Thymus (tissue), 11 donors: ENCODE measurements at regions not wholly inside any gene's neighbourhood (a gene's known extent, or its start where the extent isn't known, plus 50 kb on each side); places are given as distances from the start of the nearest gene placed in this dataset.
A peak's percentile ranks its signal among the peaks of the same experiment; 100 is the strongest.

ENCODE experiments used
- DNase-seq, 9 donors: peaks; one replicate each; pipeline ENCODE4 v3.0.0-alpha.2; 2013; ENCODE audit warnings: low spot score in 9 of 9, low read depth in 6 of 9, missing footprints in 1 of 9
- H3K27ac ChIP-seq, 2 donors: one replicate each; pipeline ENCODE4 v1.5.1; 2013; ENCODE audit warnings: control low read depth in 1 of 2, low read depth in 1 of 2, low read length in 1 of 2, mild to moderate bottlenecking in 1 of 2, moderate library complexity in 1 of 2
- H3K27me3 ChIP-seq, 2 donors: one replicate each; pipeline ENCODE4 v1.5.1; 2013; ENCODE audit warnings: low read length in 1 of 2; ENCODE audit not compliant: control insufficient read depth in 2 of 2, insufficient read depth in 1 of 2
- H3K36me3 ChIP-seq, 2 donors: one replicate each; pipeline ENCODE4 v1.5.1; 2013; ENCODE audit warnings: low read length in 1 of 2, mild to moderate bottlenecking in 1 of 2, moderate library complexity in 1 of 2; ENCODE audit not compliant: control insufficient read depth in 2 of 2, insufficient read depth in 2 of 2
- H3K4me1 ChIP-seq, 2 donors: one replicate each; pipeline ENCODE4 v1.5.1; 2013; ENCODE audit warnings: low read length in 2 of 2; ENCODE audit not compliant: control insufficient read depth in 2 of 2, insufficient read depth in 2 of 2
- H3K4me3 ChIP-seq, 2 donors: one replicate each; pipeline ENCODE4 v1.5.1; 2013; ENCODE audit warnings: low read length in 2 of 2, control low read depth in 1 of 2, mild to moderate bottlenecking in 1 of 2
- H3K9me3 ChIP-seq, 2 donors: one replicate each; pipeline ENCODE4 v1.5.1; 2013; ENCODE audit warnings: low read length in 1 of 2, mild to moderate bottlenecking in 1 of 2; ENCODE audit not compliant: control insufficient read depth in 2 of 2, insufficient read depth in 1 of 2
- WGBS: extraction: QIAGEN DNeasy Blood & Tissue Kit; methylation state at CpG from one replicate; pipeline ENCODE4 v1.1.7; 2013; 5-methylcytosine and 5-hydroxymethylcytosine counted together
- donor health status: healthy.

DNA sequence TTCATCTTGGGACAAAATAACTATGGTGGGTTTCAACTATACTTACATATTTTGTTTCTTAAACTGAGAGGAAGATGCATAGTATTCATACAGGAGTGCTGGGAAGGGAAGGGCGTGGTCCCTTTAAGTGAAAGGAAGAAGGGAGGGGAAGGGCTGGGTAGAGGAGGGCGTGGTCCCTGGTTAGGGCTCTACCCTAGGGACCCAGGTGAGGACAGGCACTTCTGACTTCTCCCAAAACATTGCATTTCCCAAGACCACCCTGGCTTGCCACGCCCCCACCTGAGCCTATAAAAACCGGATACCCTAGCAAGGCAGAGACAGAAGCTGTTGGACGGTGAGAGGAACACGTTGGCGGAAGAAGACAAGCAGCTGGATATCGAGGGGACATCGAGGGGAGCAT, 157.6 kb upstream of the PLXNA4 start:
- 95% methylated on average over 9 of the region's 9 CpGs for WGBS
- H3K27ac ChIP-seq = no peak overlapping the region
- no peaks in the 10 kb centered on the region for H3K9me3 ChIP-seq
- H3K36me3 ChIP-seq = no peaks in the 10 kb centered on the region
- DNase-seq = no peak
- H3K27me3 ChIP-seq = no peaks in the 10 kb centered on the region
- no peaks in the 10 kb centered on the region for H3K4me1 ChIP-seq
- no peak overlapping the region for H3K4me3 ChIP-seq

- Histone ChIP-seq H3K27ac (no peak overlapping the region), H3K36me3 (no peaks in the 10 kb centered on the region), H3K4me3 (no peak overlapping the region), H3K27me3 (no peaks in the 10 kb centered on the region), H3K9me3 (no peaks in the 10 kb centered on the region), H3K4me1 (no peaks in the 10 kb centered on the region)
- no peak for DNase-seq
- 83% methylated on average over 8 of the region's 8 CpGs for WGBS
These were observed 156.1 kb upstream of the PLXNA4 start for GRCh38 chr7:132732321-132732865.

DNA sequence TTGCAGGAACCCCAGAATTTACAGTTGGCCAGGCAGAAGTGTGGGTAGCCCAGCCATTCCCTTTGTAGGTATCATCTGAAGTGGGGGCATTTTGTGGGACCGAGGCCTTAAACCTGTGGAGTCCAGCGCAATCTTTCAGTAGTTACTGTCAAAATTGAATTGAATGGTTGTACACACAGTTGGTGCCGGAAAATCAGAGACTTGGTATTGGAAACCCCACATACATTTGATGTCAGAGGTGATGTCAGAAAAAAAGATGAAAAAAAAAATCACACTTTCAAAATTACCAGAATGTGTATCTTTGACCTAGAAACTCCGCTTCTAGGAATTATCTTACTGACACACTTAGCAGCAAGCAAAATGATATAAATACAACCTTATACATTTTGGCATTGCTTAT, 153.8 kb upstream of the PLXNA4 start:
- Histone ChIP-seq H3K27me3 (no peaks in the 10 kb centered on the region), H3K36me3 (no peaks in the 10 kb centered on the region), H3K4me3 (no peak overlapping the region), H3K9me3 (no peaks in the 10 kb centered on the region), H3K27ac (no peak overlapping the region), H3K4me1 (no peaks in the 10 kb centered on the region)
- DNase-seq = no peak
- 97% methylated on average over 4 of the region's 4 CpGs for WGBS

DNA sequence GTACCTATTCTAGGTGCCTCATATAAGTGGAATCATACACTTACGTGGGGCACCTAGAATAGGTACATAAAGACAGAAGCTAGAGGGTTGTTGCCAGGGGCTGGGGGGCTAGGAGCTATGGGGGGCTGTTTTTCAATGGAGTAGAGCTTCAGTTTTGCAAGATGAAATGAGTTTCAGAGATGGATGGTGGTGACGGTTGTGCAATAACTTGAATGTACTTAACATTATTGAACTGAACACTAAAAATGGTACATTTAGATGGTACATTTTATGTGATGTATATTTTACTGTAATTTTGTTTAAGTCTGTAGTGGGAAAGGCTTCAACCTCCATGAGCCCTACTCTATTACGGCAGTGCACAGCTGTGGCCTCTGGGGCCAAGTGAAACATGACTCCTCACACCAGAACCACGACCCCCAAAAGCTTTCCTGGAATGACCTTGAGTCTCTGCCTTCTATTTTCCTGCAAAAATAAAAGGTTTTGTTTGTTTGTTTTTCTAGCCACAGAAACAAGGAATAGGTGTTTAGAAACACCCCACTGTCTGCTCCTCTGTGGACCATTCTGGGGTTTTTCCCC, 147.3 kb upstream of the PLXNA4 start:
- H3K27me3 ChIP-seq = no peaks in the 10 kb centered on the region
- DNase-seq = no peak
- no peaks in the 10 kb centered on the region for H3K4me1 ChIP-seq
- H3K36me3 ChIP-seq = no peaks in the 10 kb centered on the region
- H3K9me3 ChIP-seq = no peaks in the 10 kb centered on the region
- WGBS = 82% methylated on average over 4 of the region's 4 CpGs
- H3K27ac ChIP-seq = no peak overlapping the region
- H3K4me3 ChIP-seq = no peak overlapping the region

GRCh38 chr7:132720835-132721234, 144.6 kb upstream of the PLXNA4 start:
- Histone ChIP-seq H3K9me3 (no peaks in the 10 kb centered on the region), H3K27ac (no peak overlapping the region), H3K36me3 (no peaks in the 10 kb centered on the region), H3K4me3 (no peak overlapping the region), H3K4me1 (no peaks in the 10 kb centered on the region), H3K27me3 (no peaks in the 10 kb centered on the region)
- DNase-seq = no peak
- 76% methylated on average over 5 of the region's 5 CpGs for WGBS

- H3K27me3 ChIP-seq = no peaks in the 10 kb centered on the region
- H3K27ac ChIP-seq = no peak overlapping the region
- no peaks in the 10 kb centered on the region for H3K4me1 ChIP-seq
- WGBS = 94% methylated on average over 3 of the region's 3 CpGs
- no peaks in the 10 kb centered on the region for H3K36me3 ChIP-seq
- H3K4me3 ChIP-seq = no peak overlapping the region
- DNase-seq = no peak
- no peaks in the 10 kb centered on the region for H3K9me3 ChIP-seq
These were observed 137.6 kb upstream of the PLXNA4 start for GRCh38 chr7:132713893-132714292.

GRCh38 chr7:132709971-132710567, 133.8 kb upstream of the PLXNA4 start:
- WGBS = 76% methylated on average over 7 of the region's 7 CpGs
- peak in 4 of 9 donors; percentile 4 to 22 (median 13) for DNase-seq

DNA sequence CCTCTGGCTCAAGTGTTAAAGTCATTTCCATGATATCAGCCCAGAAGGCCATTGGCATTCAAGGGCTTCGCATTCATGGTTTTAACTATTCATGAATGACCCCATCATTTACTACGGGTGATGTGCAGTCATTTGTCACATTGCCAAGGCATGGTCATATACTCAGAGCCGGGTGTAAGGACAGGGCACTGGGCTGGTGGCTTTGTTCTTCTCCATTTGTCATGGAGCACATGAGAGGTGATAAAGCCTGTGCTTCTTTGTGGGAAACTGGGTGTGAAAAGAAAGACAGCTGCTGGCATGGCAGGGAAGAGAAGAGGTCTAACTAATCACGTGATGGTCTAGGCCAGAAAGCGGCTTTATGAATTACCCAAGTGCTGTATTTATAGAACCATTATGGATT, 132.2 kb upstream of the PLXNA4 start:
- Histone ChIP-seq H3K9me3 (no peaks in the 10 kb centered on the region), H3K4me3 (no peak overlapping the region), H3K27ac (no peak overlapping the region), H3K36me3 (no peaks in the 10 kb centered on the region), H3K4me1 (no peaks in the 10 kb centered on the region), H3K27me3 (no peaks in the 10 kb centered on the region)
- 96% methylated on average over 5 of the region's 5 CpGs for WGBS
- DNase-seq = no peak

More at GRCh38 chr7:132709971-132710567, 133.8 kb upstream of the PLXNA4 start:
- Histone ChIP-seq H3K36me3 (no peaks in the 10 kb centered on the region), H3K4me3 (no peak overlapping the region), H3K27ac (no peak overlapping the region), H3K4me1 (no peaks in the 10 kb centered on the region), H3K27me3 (no peaks in the 10 kb centered on the region), H3K9me3 (no peaks in the 10 kb centered on the region)

- Histone ChIP-seq H3K27ac (no peak overlapping the region), H3K27me3 (no peaks in the 10 kb centered on the region), H3K4me1 (no peaks in the 10 kb centered on the region), H3K9me3 (no peaks in the 10 kb centered on the region), H3K4me3 (no peak overlapping the region), H3K36me3 (no peaks in the 10 kb centered on the region)
- peak in 2 of 9 donors; percentile 7 to 8 for DNase-seq
- WGBS = 37% methylated on average over 5 of the region's 5 CpGs
These were observed 128.9 kb upstream of the PLXNA4 start for GRCh38 chr7:132705146-132705545.
